HepG2 (cell line): ENCODE measurements at regions not wholly inside any gene's neighbourhood (a gene's known extent, or its start where the extent isn't known, plus 50 kb on each side); places are given as distances from the start of the nearest gene placed in this dataset.

ENCODE experiments used
- ATAC-seq: fragments of 200-7000 bp; cut with Tn5 transposase; 3 replicates; pipeline ENCODE4 v1.9.1; 2020; ENCODE audit warnings: mild to moderate bottlenecking, moderate library complexity
- BruUV-seq: library from RNA; stranded (reverse); fragments of 400-500 nt; replicated peaks from 2 replicates; lab custom pipeline; 2021; lab: Mats Ljungman, UMichigan
- CTCF ChIA-PET: fragments of 300-600 bp; formaldehyde crosslinking; extraction: SDS; loops from one replicate; lab custom pipeline; 2021; ENCODE audit warnings: low total read pairs, inconsistent platforms, low intra/inter-chr PET ratio; lab: Yijun Ruan, JAX
- POLR2A ChIA-PET: fragments of 350-600 bp; sonication (Branson Sonifier 250); formaldehyde crosslinking; loops from one replicate; lab custom pipeline; 2020; ENCODE audit warnings: antibody characterized with exemption, inconsistent platforms; lab: Yijun Ruan, JAX
- DNase-seq: peaks from one replicate; pipeline ENCODE4 v3.0.0-alpha.2; 2015; ENCODE audit warnings: low spot score
- FAIRE-seq: peaks from 3 replicates; lab custom pipeline; 2011; peaks lifted over from hg19 to GRCh38; lab: Jason Lieb, UNC
- H2AFZ ChIP-seq: one replicate; pipeline ENCODE4 v1.6.1; 2011; ENCODE audit warnings: low read length, inconsistent platforms
- H3K27ac ChIP-seq: fragments of 300-600 bp; 3 replicates; pipeline ENCODE4 v1.8.0; 2011; ENCODE audit warnings: mixed run types, mild to moderate bottlenecking, mixed read lengths, low read length, inconsistent platforms; ENCODE audit not compliant: insufficient read depth; ENCODE audit errors: extremely low read length
- H3K27me3 ChIP-seq, 2 experiments: fragments of 200-600 bp in 1 of 2; 2 replicates in 1 of 2; 3 replicates in 1 of 2; pipeline versions ENCODE4 v1.6.0 to v1.8.0; 2011; ENCODE audit warnings: low read length in 2 of 2, mild to moderate bottlenecking in 2 of 2, moderate library complexity in 2 of 2, inconsistent platforms in 1 of 2; ENCODE audit not compliant: insufficient read depth in 2 of 2, control insufficient read depth in 1 of 2
- H3K36me3 ChIP-seq, 2 experiments: fragments of 200-600 bp in 1 of 2; replicated peaks in 1 of 2; 2 replicates in 1 of 2; 3 replicates in 1 of 2; pipeline versions ENCODE4 v1.5.1 to v1.8.0; 2011; ENCODE audit warnings: low read length in 2 of 2, inconsistent platforms in 1 of 2; ENCODE audit not compliant: insufficient read depth in 2 of 2, control insufficient read depth in 1 of 2
- H3K4me1 ChIP-seq: 2 replicates; pipeline ENCODE4 v1.5.1; 2012; ENCODE audit warnings: low read length, inconsistent platforms; ENCODE audit not compliant: insufficient read depth
- H3K4me2 ChIP-seq: 2 replicates; pipeline ENCODE4 v1.6.0; 2011; ENCODE audit warnings: low read depth, low read length, inconsistent platforms
- H3K4me3 ChIP-seq, 3 experiments: fragments of 200-600 bp in 1 of 3; sonication (generic), shearing (Covaris generic) in 1 of 3; replicated peaks in 1 of 3; 2 replicates each; pipeline ENCODE4 v1.5.1; 2011 to 2016; ENCODE audit warnings: low read length in 3 of 3, inconsistent platforms in 2 of 3, low read depth in 2 of 3, mild to moderate bottlenecking in 2 of 3, control low read depth in 1 of 3, mixed read lengths in 1 of 3; ENCODE audit not compliant: insufficient read depth in 1 of 3
- H3K79me2 ChIP-seq: one replicate; pipeline ENCODE4 v1.6.1; 2011; ENCODE audit warnings: low read length, inconsistent platforms; ENCODE audit not compliant: insufficient read depth
- H3K9ac ChIP-seq: 2 replicates; pipeline ENCODE4 v1.6.0; 2011; ENCODE audit warnings: mild to moderate bottlenecking, low read depth, low read length, inconsistent platforms; ENCODE audit not compliant: insufficient read depth
- H3K9me3 ChIP-seq: 2 replicates; pipeline ENCODE4 v1.5.1; 2012; ENCODE audit warnings: mild to moderate bottlenecking, low read length
- H4K20me1 ChIP-seq: 2 replicates; pipeline ENCODE4 v1.6.0; 2011; ENCODE audit warnings: inconsistent platforms, mild to moderate bottlenecking, low read length, moderate library complexity; ENCODE audit not compliant: insufficient read depth
- CCDC6 ChIP-seq: sonication (generic); formaldehyde crosslinking; IDR thresholded peaks from 2 replicates; pipeline ENCODE4 v1.8.1; 2022; ENCODE audit warnings: mild to moderate bottlenecking, missing genetic modification reagents, moderate library complexity
- ELF3 ChIP-seq: IDR thresholded peaks from 2 replicates; pipeline ENCODE4 v1.6.1; 2016; ENCODE audit warnings: missing genetic modification reagents, missing compliant biosample characterization
- MED8 ChIP-seq: sonication (generic); formaldehyde crosslinking; IDR thresholded peaks from 2 replicates; pipeline ENCODE4 v1.8.1; 2023; ENCODE audit warnings: mild to moderate bottlenecking, missing genetic modification reagents; ENCODE audit not compliant: insufficient replicate concordance
- MTA1 ChIP-seq: sonication (generic); formaldehyde crosslinking; IDR thresholded peaks from 2 replicates; pipeline ENCODE4 v1.4.0; 2020; ENCODE audit warnings: missing genetic modification reagents, mild to moderate bottlenecking, borderline replicate concordance
- MYNN ChIP-seq: sonication (generic); formaldehyde crosslinking; IDR thresholded peaks from 2 replicates; pipeline ENCODE4 v1.4.0; 2020; ENCODE audit warnings: mild to moderate bottlenecking, low read depth, missing genetic modification reagents
- NFYB ChIP-seq: sonication (generic); formaldehyde crosslinking; IDR thresholded peaks from 2 replicates; pipeline ENCODE4 v1.4.0; 2020; ENCODE audit warnings: missing genetic modification reagents
- NR1H2 ChIP-seq: sonication (generic); formaldehyde crosslinking; IDR thresholded peaks from 2 replicates; pipeline ENCODE4 v1.8.1; 2022; ENCODE audit warnings: low read depth, missing genetic modification reagents, borderline replicate concordance
- RFX3 ChIP-seq: IDR thresholded peaks from 2 replicates; pipeline ENCODE4 v1.6.1; 2016; ENCODE audit warnings: missing biosample characterization, missing genetic modification reagents
- SMAD1 ChIP-seq: sonication (generic); formaldehyde crosslinking; IDR thresholded peaks from 2 replicates; pipeline ENCODE4 v1.4.0; 2020; ENCODE audit warnings: missing genetic modification reagents, low read depth, mild to moderate bottlenecking, borderline replicate concordance
- ZNF225 ChIP-seq: sonication (generic); formaldehyde crosslinking; IDR thresholded peaks from 2 replicates; pipeline ENCODE4 v1.4.0; 2020; ENCODE audit warnings: mild to moderate bottlenecking, missing genetic modification reagents
- ZNF343 ChIP-seq: sonication (generic); formaldehyde crosslinking; IDR thresholded peaks from 2 replicates; pipeline ENCODE4 v1.4.0; 2020; ENCODE audit warnings: mild to moderate bottlenecking, missing genetic modification reagents
- ZNF362 ChIP-seq: sonication (generic); formaldehyde crosslinking; IDR thresholded peaks from 2 replicates; pipeline ENCODE4 v1.4.0; 2020; ENCODE audit warnings: missing genetic modification reagents, mild to moderate bottlenecking, borderline replicate concordance
- ZNF616 ChIP-seq: sonication (generic); formaldehyde crosslinking; IDR thresholded peaks from 2 replicates; pipeline ENCODE4 v1.5.0; 2020; ENCODE audit warnings: low read depth, mild to moderate bottlenecking, missing genetic modification reagents
- WGBS: methylation state at CpG from one replicate; pipeline ENCODE4 v1.1.6; 2017; ENCODE audit warnings: low lambda C conversion rate; 5-methylcytosine and 5-hydroxymethylcytosine counted together
- in situ Hi-C: cut with HindIII; loops from 2 replicates; pipeline ENCODE4 v1.10.0; 2017; ENCODE audit warnings: low pct_unique_long_range_greater_than_20kb; ENCODE audit not compliant: extremely low pct_ligation_motif_present
- intact Hi-C: fragments of 100-400 bp; cut with micrococcal nuclease; formaldehyde crosslinking; loops from one replicate; pipeline ENCODE4 v1.10.0; 2022; ENCODE audit not compliant: unreplicated experiment
- TF ChIP-seq, protein P1 (sequence below): sonication (generic); formaldehyde crosslinking; IDR thresholded peaks from 2 replicates; pipeline ENCODE4 v1.4.0; 2020; ENCODE audit warnings: mild to moderate bottlenecking, low read depth, missing genetic modification reagents

GRCh38 chr2:116061023-116061422, 1618.6 kb downstream of the DPP10 start (continued):
- TF ChIP-seq ZNF362, result no peak

GRCh38 chr2:116073731-116074130, 1631.3 kb downstream of the DPP10 start:
- TF ChIP-seq MED8 (CRISPR knock-in tag), result no peak
- TF ChIP-seq MTA1 (CRISPR knock-in tag), result no peak
- TF ChIP-seq ELF3 (CRISPR knock-in tag), result no peak
- TF ChIP-seq ZNF343 (CRISPR knock-in tag), result no peak
- TF ChIP-seq MYNN (CRISPR knock-in tag), result no peak
- TF ChIP-seq NR1H2, result no peak
- no peak for TF ChIP-seq RFX3 (CRISPR knock-in tag)
- TF ChIP-seq, protein P1, sequence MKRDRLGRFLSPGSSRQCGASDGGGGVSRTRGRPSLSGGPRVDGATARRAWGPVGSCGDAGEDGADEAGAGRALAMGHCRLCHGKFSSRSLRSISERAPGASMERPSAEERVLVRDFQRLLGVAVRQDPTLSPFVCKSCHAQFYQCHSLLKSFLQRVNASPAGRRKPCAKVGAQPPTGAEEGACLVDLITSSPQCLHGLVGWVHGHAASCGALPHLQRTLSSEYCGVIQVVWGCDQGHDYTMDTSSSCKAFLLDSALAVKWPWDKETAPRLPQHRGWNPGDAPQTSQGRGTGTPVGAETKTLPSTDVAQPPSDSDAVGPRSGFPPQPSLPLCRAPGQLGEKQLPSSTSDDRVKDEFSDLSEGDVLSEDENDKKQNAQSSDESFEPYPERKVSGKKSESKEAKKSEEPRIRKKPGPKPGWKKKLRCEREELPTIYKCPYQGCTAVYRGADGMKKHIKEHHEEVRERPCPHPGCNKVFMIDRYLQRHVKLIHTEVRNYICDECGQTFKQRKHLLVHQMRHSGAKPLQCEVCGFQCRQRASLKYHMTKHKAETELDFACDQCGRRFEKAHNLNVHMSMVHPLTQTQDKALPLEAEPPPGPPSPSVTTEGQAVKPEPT (CRISPR knock-in tag), result no peak
- TF ChIP-seq ZNF616, result no peak
- TF ChIP-seq ZNF225 (CRISPR knock-in tag), result no peak
- no peak for TF ChIP-seq NFYB (CRISPR knock-in tag)
- TF ChIP-seq CCDC6 (CRISPR knock-in tag), result no peak
- TF ChIP-seq SMAD1 (CRISPR knock-in tag), result no peak
- no peak for ATAC-seq
- in situ Hi-C loops (no loop called here), intact Hi-C loops (no loop called here)
- Histone ChIP-seq H2AFZ (no peak overlapping the region), H3K79me2 (no peaks in the 10 kb centered on the region), H3K27me3 (no peaks in the 10 kb centered on the region), H3K4me2 (no peak overlapping the region), H3K4me3 (no peak overlapping the region), H3K4me1 (no peaks in the 10 kb centered on the region), H3K27ac (no peak overlapping the region), H3K9me3 (peaks cover 84% of the 10 kb centered on the region), H4K20me1 (no peaks in the 10 kb centered on the region), H3K36me3 (no peaks in the 10 kb centered on the region), H3K9ac (no peak overlapping the region)
- POLR2A ChIA-PET, result no interaction called here
- BruUV-seq, result no TSS peak
- no peak for FAIRE-seq
- CTCF ChIA-PET, result no interaction called here
- DNase-seq, result no peak
- 2% methylated on average over 2 of the region's 2 CpGs for WGBS
